GM12874 (cell line): ENCODE measurements at regions not wholly inside any gene's neighbourhood (a gene's known extent, or its start where the extent isn't known, plus 50 kb on each side); places are given as distances from the start of the nearest gene placed in this dataset.

Experiments used
- TF ChIP-seq, protein P1 (sequence below): IDR thresholded peaks from 2 replicates; pipeline ENCODE4 v1.5.1; 2011; ENCODE audit warnings: low read depth, mild to moderate bottlenecking, control low read depth, low read length, moderate library complexity; ENCODE audit not compliant: insufficient read depth

DNA sequence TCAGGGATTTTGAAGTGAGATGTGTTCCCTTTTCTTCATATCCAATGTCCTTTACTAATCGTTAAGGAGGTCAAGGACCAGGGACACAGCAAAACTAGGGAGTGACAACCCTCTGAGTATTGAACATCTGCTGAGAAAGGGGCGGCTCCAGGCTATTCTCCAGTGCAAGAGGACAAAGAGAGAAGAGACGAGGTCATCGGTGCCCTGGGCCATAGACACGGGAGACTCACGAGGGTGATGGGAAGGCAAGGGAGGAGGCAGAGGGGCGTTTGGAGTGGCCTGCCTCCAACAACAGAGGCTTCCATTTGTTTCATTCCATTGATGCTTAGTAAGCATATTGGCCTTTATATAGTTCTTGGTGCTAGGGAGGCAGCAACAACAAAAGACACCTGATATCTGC, 268.4 kb downstream of the CXCL12 start:
- TF ChIP-seq, protein P1, sequence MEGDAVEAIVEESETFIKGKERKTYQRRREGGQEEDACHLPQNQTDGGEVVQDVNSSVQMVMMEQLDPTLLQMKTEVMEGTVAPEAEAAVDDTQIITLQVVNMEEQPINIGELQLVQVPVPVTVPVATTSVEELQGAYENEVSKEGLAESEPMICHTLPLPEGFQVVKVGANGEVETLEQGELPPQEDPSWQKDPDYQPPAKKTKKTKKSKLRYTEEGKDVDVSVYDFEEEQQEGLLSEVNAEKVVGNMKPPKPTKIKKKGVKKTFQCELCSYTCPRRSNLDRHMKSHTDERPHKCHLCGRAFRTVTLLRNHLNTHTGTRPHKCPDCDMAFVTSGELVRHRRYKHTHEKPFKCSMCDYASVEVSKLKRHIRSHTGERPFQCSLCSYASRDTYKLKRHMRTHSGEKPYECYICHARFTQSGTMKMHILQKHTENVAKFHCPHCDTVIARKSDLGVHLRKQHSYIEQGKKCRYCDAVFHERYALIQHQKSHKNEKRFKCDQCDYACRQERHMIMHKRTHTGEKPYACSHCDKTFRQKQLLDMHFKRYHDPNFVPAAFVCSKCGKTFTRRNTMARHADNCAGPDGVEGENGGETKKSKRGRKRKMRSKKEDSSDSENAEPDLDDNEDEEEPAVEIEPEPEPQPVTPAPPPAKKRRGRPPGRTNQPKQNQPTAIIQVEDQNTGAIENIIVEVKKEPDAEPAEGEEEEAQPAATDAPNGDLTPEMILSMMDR, result no peak

DNA sequence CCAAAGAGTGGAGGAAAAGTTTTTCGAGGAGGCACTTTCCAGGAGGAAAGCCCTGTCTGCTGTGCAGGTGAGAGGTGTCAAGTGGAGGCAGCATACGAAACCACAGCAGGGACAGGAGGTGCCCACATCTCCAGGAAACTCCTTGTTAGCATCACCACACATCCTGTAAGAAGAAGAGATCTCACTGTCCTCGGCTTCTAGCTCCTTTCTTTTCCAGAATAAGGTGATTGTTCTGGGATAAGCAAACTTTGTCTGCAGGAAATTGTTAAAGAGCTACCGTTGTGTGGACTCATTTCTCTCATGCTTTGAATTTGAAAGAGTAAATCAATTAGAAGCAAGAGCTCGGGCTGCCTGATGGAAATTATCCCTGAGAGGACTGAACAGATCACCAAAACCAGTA, 269.4 kb downstream of the CXCL12 start:
- TF ChIP-seq, protein P1, result no peak

DNA sequence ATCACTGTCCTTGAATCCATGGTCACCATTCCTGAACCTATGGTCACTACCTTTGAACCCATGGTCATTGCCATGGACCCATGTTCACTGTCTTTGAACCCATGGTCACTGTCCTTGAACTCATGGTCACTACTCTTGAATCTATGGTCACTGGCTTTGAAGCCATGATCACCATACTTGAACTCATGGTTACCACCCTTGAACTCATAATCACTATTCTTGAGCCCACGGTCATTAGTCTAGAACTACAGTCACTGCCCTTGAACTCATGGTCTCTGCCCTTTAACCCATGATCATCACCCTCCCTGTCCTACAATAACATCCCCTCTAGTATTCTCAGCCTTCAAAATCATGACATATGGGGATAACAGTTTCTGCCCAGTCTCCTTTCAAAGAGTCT, 270.5 kb downstream of the CXCL12 start:
- TF ChIP-seq, protein P1, result no peak

DNA sequence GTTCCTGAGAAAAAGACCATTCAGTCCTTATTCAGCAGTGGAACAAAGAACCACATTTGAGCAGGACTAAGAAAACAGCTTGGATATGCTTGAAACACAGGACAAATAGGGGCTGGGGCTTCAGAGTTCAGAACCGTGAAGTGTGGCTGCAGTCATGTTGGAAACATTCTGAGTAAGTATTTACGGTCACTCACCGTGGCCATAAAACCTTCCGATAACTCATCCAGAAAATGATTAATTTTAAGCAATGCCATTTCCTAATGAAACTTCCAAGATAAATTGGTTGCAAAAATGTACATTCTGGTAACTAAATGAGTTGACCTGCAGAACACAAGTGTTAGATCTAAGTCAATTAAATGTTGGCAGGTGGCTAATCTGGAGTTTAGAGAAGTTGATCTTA, 279.2 kb downstream of the CXCL12 start:
- TF ChIP-seq, protein P1, result no peak

DNA sequence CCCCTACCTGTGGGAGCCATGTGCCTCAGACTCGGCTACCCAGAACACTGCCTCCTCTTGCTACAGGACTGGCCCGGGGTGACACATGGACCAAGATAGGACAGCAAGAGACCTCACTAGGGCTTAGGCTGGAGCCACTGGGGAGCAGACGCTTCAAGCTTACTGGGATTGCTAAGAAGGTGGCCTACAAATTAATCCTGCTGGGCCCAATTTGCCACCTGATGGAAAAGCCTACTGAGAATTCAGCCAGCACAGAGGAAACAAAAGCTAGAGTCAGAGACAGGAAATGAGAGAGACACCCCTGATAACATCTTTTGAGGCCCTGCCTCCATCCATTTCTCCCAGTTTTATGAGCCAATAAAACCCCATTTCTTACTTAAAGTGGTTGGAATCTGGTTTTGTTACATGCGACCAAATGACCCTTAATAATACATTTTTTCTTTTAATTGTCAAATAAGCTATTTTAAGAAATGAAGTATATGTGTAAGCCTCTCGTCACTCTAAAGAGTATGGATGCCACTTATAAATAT, 282.1 kb downstream of the CXCL12 start:
- TF ChIP-seq, protein P1, result no peak

DNA sequence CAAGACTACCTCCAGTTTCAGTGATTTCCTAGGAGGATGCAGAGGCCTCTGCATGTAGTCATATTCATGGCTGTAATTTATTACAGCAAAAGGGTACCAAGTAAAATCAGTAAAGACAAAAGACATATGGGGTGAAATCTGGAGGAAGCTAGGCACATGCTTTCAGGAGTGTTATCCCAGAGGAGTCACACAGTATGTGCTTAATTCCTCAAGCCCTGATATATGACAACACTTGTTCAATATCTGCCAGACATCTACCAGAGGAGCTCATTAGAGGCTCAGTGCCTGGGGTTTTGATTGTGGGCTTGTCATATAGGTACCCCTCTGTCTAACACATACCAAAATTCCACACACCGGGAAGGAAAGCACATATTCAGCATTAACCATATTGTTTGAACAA, 283.8 kb downstream of the CXCL12 start:
- TF ChIP-seq, protein P1, result no peak

DNA sequence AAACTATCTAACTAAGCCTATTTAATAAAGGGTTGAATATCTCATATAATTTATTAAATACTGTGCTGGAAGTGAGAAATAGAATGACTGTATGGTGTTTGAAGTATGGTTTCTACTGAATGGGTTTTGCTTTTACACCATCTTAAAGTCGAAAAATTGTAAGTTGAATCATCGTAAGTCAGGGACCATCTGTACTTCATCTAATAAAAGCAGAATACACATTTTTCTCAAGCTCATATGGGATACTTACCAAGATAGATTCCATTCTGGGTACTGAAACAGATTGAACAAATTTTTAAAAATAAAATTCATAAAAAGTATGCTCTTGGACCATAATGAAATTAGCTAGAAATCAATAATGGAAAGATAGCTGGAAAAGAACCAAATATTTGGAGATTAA, 285.4 kb downstream of the CXCL12 start:
- TF ChIP-seq, protein P1, result no peak

DNA sequence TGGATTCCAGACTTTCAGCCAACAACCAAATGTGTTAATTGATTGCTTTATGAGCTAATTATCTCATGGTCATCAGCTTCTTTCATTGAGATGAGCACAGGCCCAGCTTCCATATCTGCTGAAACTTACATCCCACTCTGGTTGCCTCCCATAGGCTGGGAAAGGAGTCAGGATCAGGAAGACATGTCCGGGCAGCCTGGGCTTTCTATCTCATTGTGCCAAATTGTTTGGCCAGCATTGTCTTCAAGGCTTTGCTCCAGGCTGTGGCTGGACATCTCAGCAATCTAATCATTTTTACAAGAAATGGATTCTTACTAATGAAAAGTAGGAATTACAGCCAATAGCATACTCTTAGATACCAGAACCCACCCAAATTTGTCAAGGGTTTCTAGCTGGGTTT, 295.2 kb downstream of the CXCL12 start:
- TF ChIP-seq, protein P1, result no peak
